NT2/D1 (cell line): ENCODE measurements at regions not wholly inside any gene's neighbourhood (a gene's known extent, or its start where the extent isn't known, plus 50 kb on each side); places are given as distances from the start of the nearest gene placed in this dataset.

Source experiments
- SUZ12 ChIP-seq: IDR thresholded peaks from 2 replicates; pipeline ENCODE4 v1.6.1; 2011; ENCODE audit not compliant: insufficient read length, insufficient read depth; ENCODE audit errors: extremely low read depth
- ZNF274 ChIP-seq: IDR thresholded peaks from 2 replicates; pipeline ENCODE4 v1.6.1; 2011; ENCODE audit warnings: mild to moderate bottlenecking, low read depth, low read length

- TF ChIP-seq ZNF274 (no peak), SUZ12 (no peak)
Measured at GRCh38 chrX:14359316-14359715, 170.0 kb upstream of the GLRA2 start.
